GM12801 (cell line): ENCODE measurements at regions not wholly inside any gene's neighbourhood (a gene's known extent, or its start where the extent isn't known, plus 50 kb on each side); places are given as distances from the start of the nearest gene placed in this dataset.

Source experiments
- TF ChIP-seq, protein P1 (sequence below): IDR thresholded peaks from one replicate; pipeline ENCODE4 v1.5.1; 2011; ENCODE audit warnings: control low read depth; ENCODE audit not compliant: insufficient read length; ENCODE audit errors: extremely low read depth

DNA sequence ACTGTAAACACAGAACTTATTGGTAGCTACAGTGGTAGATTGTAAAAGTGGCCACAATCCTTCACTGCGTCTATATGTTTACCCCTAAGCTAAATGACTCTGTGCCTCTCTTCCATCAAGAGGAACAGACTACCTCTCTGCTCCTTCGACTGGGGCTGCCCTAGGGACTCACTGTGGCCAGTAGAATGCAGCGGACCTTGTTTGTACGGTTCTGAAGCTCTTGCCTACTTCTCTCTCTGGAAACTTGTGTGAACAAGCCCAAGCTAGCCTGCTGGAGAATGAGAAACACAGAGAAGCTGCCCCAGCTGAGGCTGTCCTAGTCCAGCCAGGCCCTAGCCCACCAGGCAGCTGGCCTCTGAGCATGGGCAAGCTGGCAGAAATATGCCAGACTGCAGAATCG is 140.8 kb upstream of the SLC1A4 start:
- TF ChIP-seq, protein P1, sequence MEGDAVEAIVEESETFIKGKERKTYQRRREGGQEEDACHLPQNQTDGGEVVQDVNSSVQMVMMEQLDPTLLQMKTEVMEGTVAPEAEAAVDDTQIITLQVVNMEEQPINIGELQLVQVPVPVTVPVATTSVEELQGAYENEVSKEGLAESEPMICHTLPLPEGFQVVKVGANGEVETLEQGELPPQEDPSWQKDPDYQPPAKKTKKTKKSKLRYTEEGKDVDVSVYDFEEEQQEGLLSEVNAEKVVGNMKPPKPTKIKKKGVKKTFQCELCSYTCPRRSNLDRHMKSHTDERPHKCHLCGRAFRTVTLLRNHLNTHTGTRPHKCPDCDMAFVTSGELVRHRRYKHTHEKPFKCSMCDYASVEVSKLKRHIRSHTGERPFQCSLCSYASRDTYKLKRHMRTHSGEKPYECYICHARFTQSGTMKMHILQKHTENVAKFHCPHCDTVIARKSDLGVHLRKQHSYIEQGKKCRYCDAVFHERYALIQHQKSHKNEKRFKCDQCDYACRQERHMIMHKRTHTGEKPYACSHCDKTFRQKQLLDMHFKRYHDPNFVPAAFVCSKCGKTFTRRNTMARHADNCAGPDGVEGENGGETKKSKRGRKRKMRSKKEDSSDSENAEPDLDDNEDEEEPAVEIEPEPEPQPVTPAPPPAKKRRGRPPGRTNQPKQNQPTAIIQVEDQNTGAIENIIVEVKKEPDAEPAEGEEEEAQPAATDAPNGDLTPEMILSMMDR, result no peak

DNA sequence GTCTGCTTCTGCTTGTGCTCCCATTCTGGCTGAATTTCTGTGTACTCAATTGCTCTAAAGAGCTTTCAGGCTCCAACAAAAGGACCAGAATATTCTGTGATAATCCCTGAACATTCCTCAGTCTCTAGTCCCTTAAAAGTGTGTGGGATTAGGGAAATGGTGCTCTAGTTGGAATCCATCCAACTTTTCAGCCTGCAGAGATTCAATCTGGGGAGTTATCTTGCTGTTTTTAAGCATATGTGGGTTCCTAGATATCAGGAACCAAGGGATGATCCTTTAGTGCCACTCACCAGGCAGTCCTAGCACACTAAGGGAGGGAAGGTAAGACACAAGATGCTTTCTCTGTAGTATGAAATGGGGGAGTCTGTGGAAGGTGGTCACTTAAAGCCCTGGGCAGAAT is 140.3 kb upstream of the SLC1A4 start:
- TF ChIP-seq, protein P1, result no peak

DNA sequence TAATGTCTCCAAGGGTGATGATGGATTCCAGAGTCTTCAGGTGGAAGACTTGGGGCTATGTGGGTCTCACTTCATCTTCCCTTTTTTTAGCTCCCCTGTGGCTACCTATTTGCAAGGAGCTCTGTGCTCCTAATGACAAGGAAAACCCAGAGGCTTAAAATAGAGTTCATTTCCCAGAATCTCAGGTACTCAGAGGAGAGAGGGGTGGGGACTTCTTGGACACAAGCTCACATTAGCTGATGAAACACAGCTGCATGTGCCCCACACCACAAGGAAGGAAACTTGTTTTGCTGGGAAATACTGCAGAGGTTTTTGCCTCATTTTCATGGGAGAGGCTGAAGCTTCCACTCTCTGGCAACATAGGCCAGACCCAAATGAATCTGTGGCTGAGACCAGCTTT is 138.6 kb upstream of the SLC1A4 start:
- TF ChIP-seq, protein P1, result no peak

DNA sequence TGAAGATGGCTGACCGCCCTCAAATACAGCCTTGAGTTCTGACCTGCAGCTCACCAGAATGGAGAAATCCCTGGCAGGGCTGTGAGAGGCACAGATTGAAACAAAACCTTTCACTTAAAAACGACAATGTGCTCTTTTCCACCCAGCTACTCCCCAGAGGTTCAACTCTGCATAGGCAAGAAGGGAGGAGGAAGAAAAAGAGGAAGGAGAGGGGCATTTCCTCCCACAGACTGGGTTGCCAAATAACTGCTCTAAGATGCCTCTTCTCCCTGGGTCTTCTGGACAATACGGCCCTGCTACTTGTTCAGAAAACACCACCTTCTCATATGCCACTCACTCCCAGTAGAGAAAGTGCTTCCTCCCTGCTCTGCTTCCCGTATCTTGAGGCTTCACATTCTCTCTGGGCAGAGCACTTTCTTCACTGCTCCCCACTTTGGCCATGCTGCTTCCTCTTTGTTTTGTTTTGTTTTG is 136.4 kb upstream of the SLC1A4 start:
- TF ChIP-seq, protein P1, result no peak

DNA sequence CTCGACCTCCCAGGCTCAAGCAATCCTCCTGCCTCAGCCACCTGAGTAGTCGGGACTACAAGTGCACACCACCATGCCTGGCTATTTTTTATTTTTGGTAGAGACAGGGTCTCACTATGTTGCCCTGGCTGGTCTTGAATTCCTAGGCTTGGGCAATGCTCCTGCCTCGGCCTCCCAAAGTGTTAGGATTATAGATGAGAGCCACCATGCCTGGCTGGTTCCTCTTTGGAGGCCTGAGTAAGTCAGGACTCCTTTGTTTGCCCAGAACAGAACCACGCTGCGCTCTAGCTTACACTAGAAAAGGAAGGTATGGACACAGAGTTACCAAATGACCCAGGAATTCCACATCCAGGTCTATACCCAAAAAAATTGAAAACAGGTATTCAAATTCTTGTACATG is 135.9 kb upstream of the SLC1A4 start:
- TF ChIP-seq, protein P1, result no peak

DNA sequence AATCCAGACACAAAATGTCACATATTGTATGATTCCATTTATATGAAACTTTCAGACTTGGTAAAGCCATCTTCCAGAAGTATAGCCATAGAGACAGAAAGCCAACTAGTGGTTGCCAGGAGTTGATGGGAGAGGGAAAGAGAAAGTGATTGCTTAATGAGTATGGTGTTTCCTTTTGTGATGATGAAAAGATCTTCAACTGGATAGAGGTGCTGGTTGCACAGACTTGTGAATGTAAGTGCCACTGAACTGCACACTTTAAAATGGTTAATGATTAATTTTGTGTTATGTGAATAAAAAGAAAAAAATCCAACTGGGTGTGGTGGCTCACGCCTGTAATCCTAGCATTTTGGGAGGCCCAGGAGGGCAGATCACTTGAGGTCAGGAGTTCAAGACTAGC is 135.3 kb upstream of the SLC1A4 start:
- TF ChIP-seq, protein P1, result no peak

DNA sequence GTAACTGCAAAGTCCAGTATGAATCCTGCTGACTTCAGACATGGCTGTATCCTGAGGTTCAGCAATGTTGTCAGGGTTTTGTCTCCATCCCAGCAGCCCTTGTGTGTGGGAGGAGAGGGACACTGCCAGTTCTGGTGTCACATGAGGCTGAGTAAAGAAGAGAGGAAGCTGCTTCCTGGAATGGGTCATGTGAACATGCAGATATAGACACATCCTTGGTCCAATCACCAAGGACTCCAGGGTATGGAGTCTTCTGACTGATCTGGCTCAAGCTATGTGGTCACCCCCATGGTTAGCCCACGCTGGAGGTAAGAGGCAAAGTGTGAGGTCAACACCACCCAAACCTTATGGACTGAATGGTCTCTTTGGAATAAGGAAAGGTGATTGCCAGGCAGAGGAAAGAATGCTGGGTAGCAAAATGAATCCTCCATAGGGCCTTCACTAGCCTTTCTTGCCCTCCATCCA is 134.4 kb upstream of the SLC1A4 start:
- TF ChIP-seq, protein P1, result no peak
